Ovary (tissue), 7 donors: ENCODE measurements at regions not wholly inside any gene's neighbourhood (a gene's known extent, or its start where the extent isn't known, plus 50 kb on each side); places are given as distances from the start of the nearest gene placed in this dataset.

ENCODE experiments used
- DNase-seq, 5 donors: peaks; one replicate each; pipeline ENCODE4 v3.0.0-alpha.2; 2019 to 2020
- H3K27ac ChIP-seq, 2 donors: fragments of 200-600 bp; one replicate each; pipeline versions ENCODE4 v1.5.1 to v1.8.0; 2019 to 2022
- H3K27me3 ChIP-seq: fragments of 200-600 bp; one replicate; pipeline ENCODE4 v1.8.0; 2022
- H3K36me3 ChIP-seq: fragments of 200-600 bp; sonication (generic); one replicate; pipeline ENCODE4 v1.5.1; 2019
- H3K4me1 ChIP-seq: one replicate; pipeline ENCODE4 v1.8.1; 2013; ENCODE audit warnings: mild to moderate bottlenecking, moderate library complexity; ENCODE audit not compliant: insufficient read depth
- H3K4me3 ChIP-seq: fragments of 200-600 bp; sonication (generic); one replicate; pipeline ENCODE4 v1.5.1; 2017
- H3K9me3 ChIP-seq, 2 donors: fragments of 200-600 bp in 1 of 2; sonication (generic) in 1 of 2; one replicate each; pipeline versions ENCODE4 v1.5.1 to v1.8.1; 2013 to 2019; ENCODE audit warnings: mild to moderate bottlenecking in 1 of 2, moderate library complexity in 1 of 2
- CTCF ChIP-seq, 3 donors: fragments of 450-650 bp in 2 of 3; fragments of 200-600 bp in 1 of 3; IDR thresholded peaks; one replicate each; pipeline versions ENCODE4 v1.5.1 to v1.8.0; 2016 to 2022; ENCODE audit warnings: antibody characterized with exemption in 3 of 3, mild to moderate bottlenecking in 1 of 3
- EP300 ChIP-seq: sonication (generic); formaldehyde crosslinking; IDR thresholded peaks from one replicate; pipeline ENCODE4 v1.6.1; 2017; ENCODE audit warnings: antibody characterized with exemption
- POLR2A ChIP-seq: fragments of 450-650 bp; IDR thresholded peaks from one replicate; pipeline ENCODE4 v1.6.1; 2017; ENCODE audit warnings: antibody characterized with exemption, mild to moderate bottlenecking, moderate library complexity
- WGBS, 3 donors: extraction: QIAGEN DNeasy Blood & Tissue Kit in 1 of 3; methylation state at CpG; one replicate each; pipeline versions ENCODE4 v1.1.5 to v1.1.7; 2013 to 2017; 5-methylcytosine and 5-hydroxymethylcytosine counted together
- intact Hi-C, 4 donors: fragments of 100-400 bp; cut with DNase I; formaldehyde crosslinking; loops; one replicate each; pipeline versions ENCODE4 v1.11.0 to v1.15.1; 2022 to 2023
- donor health status: DM: no; HTN: no; CAD: no; lungs with moderate emphysema.
- donor health status: DM: no; HTN: no; CAD: no.
- donor health status: Bipolar disorder and iron deficiency.
- donor health status: DM: no; HTN: no; CAD: no.
- donor health status: DM: yes; HTN: yes; CAD: no.

- WGBS, 3 donors = 68 to 80% (median 78%) methylated on average over 5 of the region's 5 CpGs
- Histone ChIP-seq H3K4me1 (no peaks in the 10 kb centered on the region), H3K27ac (no peak overlapping the region), H3K27me3 (no peaks in the 10 kb centered on the region), H3K4me3 (no peak overlapping the region), H3K9me3 (no peaks in the 10 kb centered on the region), H3K36me3 (no peaks in the 10 kb centered on the region)
- intact Hi-C loops = no loop called here
- TF ChIP-seq CTCF (IDR thresholded peaks at IDR 0.05) (no peak), EP300 (no peak), POLR2A (no peak)
- no peak for DNase-seq
These were observed 89.4 kb downstream of the NKX2-1 start for GRCh38 chr14:36430662-36431084.

GRCh38 chr14:36430169-36430568 is 89.9 kb downstream of the NKX2-1 start:
- WGBS, 3 donors = 33 to 47% (median 42%) methylated on average over 4 of the region's 4 CpGs
- intact Hi-C loops = no loop called here
- no peak for DNase-seq
- Histone ChIP-seq H3K4me1 (no peaks in the 10 kb centered on the region), H3K4me3 (no peak overlapping the region), H3K36me3 (no peaks in the 10 kb centered on the region), H3K9me3 (no peaks in the 10 kb centered on the region), H3K27ac (no peak overlapping the region), H3K27me3 (no peaks in the 10 kb centered on the region)
- TF ChIP-seq CTCF (IDR thresholded peaks at IDR 0.05) (no peak), POLR2A (no peak), EP300 (no peak)

- Histone ChIP-seq H3K27ac (no peak overlapping the region), H3K9me3 (no peaks in the 10 kb centered on the region), H3K4me3 (no peak overlapping the region), H3K36me3 (no peaks in the 10 kb centered on the region), H3K27me3 (no peaks in the 10 kb centered on the region), H3K4me1 (no peaks in the 10 kb centered on the region)
- TF ChIP-seq POLR2A (no peak), CTCF (IDR thresholded peaks at IDR 0.05) (no peak), EP300 (no peak)
- WGBS, 3 donors = 73 to 86% (median 79%) methylated on average over 2 of the region's 2 CpGs
- intact Hi-C loops = no loop called here
- no peak for DNase-seq
These were observed 90.3 kb downstream of the NKX2-1 start for GRCh38 chr14:36429692-36430091.

GRCh38 chr14:36428350-36428749 is 91.7 kb downstream of the NKX2-1 start:
- H3K27me3 ChIP-seq = no peaks in the 10 kb centered on the region
- intact Hi-C loops = no loop called here
- no peaks in the 10 kb centered on the region for H3K4me1 ChIP-seq
- no peak for DNase-seq
- H3K4me3 ChIP-seq = no peak overlapping the region
- no peak overlapping the region for H3K27ac ChIP-seq
- H3K9me3 ChIP-seq = no peaks in the 10 kb centered on the region
- H3K36me3 ChIP-seq = no peaks in the 10 kb centered on the region
- TF ChIP-seq CTCF (IDR thresholded peaks at IDR 0.05) = no peak
- no peak for TF ChIP-seq EP300
- no peak for TF ChIP-seq POLR2A
- 65 to 86% (median 81%) methylated on average over 6 of the region's 6 CpGs for WGBS, 3 donors

- Histone ChIP-seq H3K4me1 (no peaks in the 10 kb centered on the region), H3K27me3 (no peaks in the 10 kb centered on the region), H3K9me3 (no peaks in the 10 kb centered on the region), H3K4me3 (no peak overlapping the region), H3K27ac (no peak overlapping the region), H3K36me3 (no peaks in the 10 kb centered on the region)
- no peak for DNase-seq
- intact Hi-C loops = no loop called here
- 63 to 75% (median 66%) methylated on average over 1 of the region's 1 CpG for WGBS, 3 donors
- no peak for TF ChIP-seq POLR2A
- TF ChIP-seq EP300 = no peak
- TF ChIP-seq CTCF (IDR thresholded peaks at IDR 0.05) = no peak
These were observed 93.2 kb downstream of the NKX2-1 start for GRCh38 chr14:36426836-36427235.
